T-helper 2 cell treated with Interferon-gamma antibody and Interleukin-4, amounts not matched to agents 5 μg/mL and 100 μg/mL, for 36 hours (primary cell): ENCODE measurements at regions not wholly inside any gene's neighbourhood (a gene's known extent, or its start where the extent isn't known, plus 50 kb on each side); places are given as distances from the start of the nearest gene placed in this dataset.
"Not testable (repeated sequence)": the region's sequence is repeated elsewhere in the genome, so short reads cannot be mapped to it uniquely, and the experiment has no call there.

Experiments used
- DNase-seq: peaks from one replicate; pipeline ENCODE4 v3.0.0; 2021; ENCODE audit warnings: low spot score
- H3K27ac Mint-ChIP-seq: one replicate; pipeline ENCODE4 v1.8.0; 2021; ENCODE audit warnings: mild to moderate bottlenecking, mixed read lengths
- H3K27me3 Mint-ChIP-seq: one replicate; pipeline ENCODE4 v1.8.0; 2021; ENCODE audit warnings: low read depth, mixed read lengths
- H3K36me3 Mint-ChIP-seq: one replicate; pipeline ENCODE4 v1.8.0; 2021; ENCODE audit warnings: low read depth, mixed read lengths
- H3K4me1 Mint-ChIP-seq: one replicate; pipeline ENCODE4 v1.8.0; 2021; ENCODE audit warnings: low read depth, mixed read lengths
- H3K4me3 Mint-ChIP-seq: one replicate; pipeline ENCODE4 v1.8.0; 2022; ENCODE audit warnings: mild to moderate bottlenecking, moderate library complexity, mixed read lengths
- H3K9me3 Mint-ChIP-seq: one replicate; pipeline ENCODE4 v1.8.0; 2021; ENCODE audit warnings: mixed read lengths

GRCh38 chr4:127512672-127513071, 120.1 kb upstream of the INTU start:
- not testable (repeated sequence) for H3K4me1 Mint-ChIP-seq, H3K27me3 Mint-ChIP-seq, H3K4me3 Mint-ChIP-seq, H3K27ac Mint-ChIP-seq, H3K36me3 Mint-ChIP-seq, DNase-seq, H3K9me3 Mint-ChIP-seq

DNA sequence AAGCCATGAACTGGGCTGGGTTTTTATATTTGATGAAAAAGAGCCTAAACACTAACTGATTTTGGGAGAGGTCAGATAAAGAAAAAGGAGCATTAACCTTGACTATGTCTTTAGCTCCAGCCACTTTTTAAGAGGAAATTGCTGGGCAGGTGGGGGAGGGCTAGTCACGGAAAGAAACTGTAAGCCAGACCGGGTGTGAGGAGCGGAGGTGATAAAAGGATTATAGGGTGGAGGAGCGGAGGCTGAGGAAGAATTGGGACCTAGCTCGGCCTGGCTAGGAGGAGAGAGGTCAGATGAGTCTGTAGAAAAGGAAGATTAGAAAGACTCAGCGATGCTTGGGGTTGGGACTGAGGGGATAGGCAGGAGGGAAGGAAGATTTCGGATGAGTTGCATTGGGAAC, 117.5 kb upstream of the INTU start:
- not testable (repeated sequence) for H3K27ac Mint-ChIP-seq, H3K4me1 Mint-ChIP-seq, DNase-seq, H3K36me3 Mint-ChIP-seq, H3K4me3 Mint-ChIP-seq, H3K27me3 Mint-ChIP-seq, H3K9me3 Mint-ChIP-seq

DNA sequence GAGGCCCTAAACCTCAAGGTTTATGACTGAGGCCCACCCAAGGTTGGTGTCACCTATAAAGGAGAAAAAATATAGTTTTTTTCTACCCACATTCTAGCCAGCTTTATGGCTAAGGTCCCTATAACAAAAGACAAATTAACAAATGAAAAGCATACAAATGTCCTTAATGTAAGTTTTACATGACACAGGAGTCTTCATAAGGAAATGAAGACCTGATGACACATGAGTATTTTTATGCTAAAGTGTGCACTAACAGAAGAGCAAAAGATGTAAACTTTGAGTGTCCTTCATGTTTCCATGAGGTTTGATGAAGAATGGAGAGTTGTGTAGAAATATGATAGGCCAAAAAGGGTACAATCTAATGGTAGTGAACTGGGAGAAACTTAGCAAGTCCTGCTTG, 114.7 kb upstream of the INTU start:
- Mint-ChIP-seq H3K27me3 (no peaks in the 10 kb centered on the region), H3K9me3 (no peaks in the 10 kb centered on the region), H3K27ac (no peak overlapping the region), H3K36me3 (no peaks in the 10 kb centered on the region), H3K4me1 (no peaks in the 10 kb centered on the region), H3K4me3 (no peak overlapping the region)
- no peak for DNase-seq

GRCh38 chr4:127521463-127521862, 111.3 kb upstream of the INTU start:
- no peaks in the 10 kb centered on the region for H3K36me3 Mint-ChIP-seq
- no peaks in the 10 kb centered on the region for H3K27me3 Mint-ChIP-seq
- no peak overlapping the region for H3K27ac Mint-ChIP-seq
- H3K4me3 Mint-ChIP-seq, result no peak overlapping the region
- no peaks in the 10 kb centered on the region for H3K9me3 Mint-ChIP-seq
- H3K4me1 Mint-ChIP-seq, result no peaks in the 10 kb centered on the region
- no peak for DNase-seq

- Mint-ChIP-seq H3K4me1 (no peaks in the 10 kb centered on the region), H3K4me3 (no peak overlapping the region), H3K27me3 (no peaks in the 10 kb centered on the region), H3K36me3 (no peaks in the 10 kb centered on the region), H3K9me3 (no peaks in the 10 kb centered on the region), H3K27ac (no peak overlapping the region)
- DNase-seq, result no peak
Measured at GRCh38 chr4:127523369-127523768, 109.4 kb upstream of the INTU start.

DNA sequence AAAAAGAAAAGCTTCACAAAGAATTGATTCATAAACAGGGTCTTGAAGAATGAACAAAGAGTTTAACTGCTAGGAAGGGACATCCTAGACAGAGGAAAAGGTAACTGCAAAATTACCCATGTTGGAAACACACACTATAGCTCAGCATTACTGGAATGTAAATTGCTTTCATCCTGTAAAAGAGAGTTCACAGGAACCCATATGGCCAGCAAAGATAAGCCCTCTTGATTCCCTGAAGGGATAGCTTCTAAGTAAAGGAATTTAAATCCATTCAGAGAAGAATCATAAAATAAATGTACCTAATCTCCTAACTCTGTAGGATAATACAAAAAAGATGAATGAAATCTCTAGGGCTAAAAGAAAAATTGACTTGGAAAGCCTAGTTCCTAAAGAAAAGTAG, 107.1 kb upstream of the INTU start:
- H3K27ac Mint-ChIP-seq, result no peak overlapping the region
- H3K9me3 Mint-ChIP-seq, result no peaks in the 10 kb centered on the region
- no peaks in the 10 kb centered on the region for H3K36me3 Mint-ChIP-seq
- no peak for DNase-seq
- H3K4me1 Mint-ChIP-seq, result no peaks in the 10 kb centered on the region
- no peak overlapping the region for H3K4me3 Mint-ChIP-seq
- no peaks in the 10 kb centered on the region for H3K27me3 Mint-ChIP-seq

DNA sequence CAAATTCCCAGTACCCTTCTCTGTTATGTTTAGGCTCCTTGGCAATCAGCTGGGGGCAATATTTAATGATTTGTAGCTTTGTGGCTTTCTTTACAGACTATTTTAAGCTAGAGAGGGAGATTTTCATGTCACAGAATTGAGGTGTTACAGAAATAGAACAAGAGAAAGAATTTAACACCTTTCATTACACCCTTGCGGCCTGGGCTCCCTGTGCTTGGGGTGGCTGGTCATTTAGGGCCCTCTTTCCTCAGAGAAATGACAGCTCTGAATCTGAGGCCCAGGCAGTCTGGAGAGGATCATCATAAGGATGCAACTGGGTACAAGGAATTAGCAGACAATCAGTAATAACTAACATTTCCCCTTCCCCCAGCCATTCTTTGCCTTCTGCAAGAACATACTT, 104.5 kb upstream of the INTU start:
- H3K4me3 Mint-ChIP-seq, result no peak overlapping the region
- no peak for DNase-seq
- no peak overlapping the region for H3K27ac Mint-ChIP-seq
- H3K4me1 Mint-ChIP-seq, result no peaks in the 10 kb centered on the region
- no peaks in the 10 kb centered on the region for H3K27me3 Mint-ChIP-seq
- H3K9me3 Mint-ChIP-seq, result no peaks in the 10 kb centered on the region
- no peaks in the 10 kb centered on the region for H3K36me3 Mint-ChIP-seq

GRCh38 chr4:127529879-127530278, 102.9 kb upstream of the INTU start:
- DNase-seq, H3K9me3 Mint-ChIP-seq, H3K27ac Mint-ChIP-seq, H3K36me3 Mint-ChIP-seq, H3K4me3 Mint-ChIP-seq, H3K27me3 Mint-ChIP-seq, H3K4me1 Mint-ChIP-seq: not testable (repeated sequence)

GRCh38 chr4:127533028-127533700, 99.6 kb upstream of the INTU start:
- Mint-ChIP-seq H3K4me1 (no peaks in the 10 kb centered on the region), H3K27me3 (no peaks in the 10 kb centered on the region), H3K36me3 (no peaks in the 10 kb centered on the region), H3K9me3 (no peaks in the 10 kb centered on the region), H3K27ac (no peak overlapping the region), H3K4me3 (no peak overlapping the region)
- DNase-seq, result no peak

DNA sequence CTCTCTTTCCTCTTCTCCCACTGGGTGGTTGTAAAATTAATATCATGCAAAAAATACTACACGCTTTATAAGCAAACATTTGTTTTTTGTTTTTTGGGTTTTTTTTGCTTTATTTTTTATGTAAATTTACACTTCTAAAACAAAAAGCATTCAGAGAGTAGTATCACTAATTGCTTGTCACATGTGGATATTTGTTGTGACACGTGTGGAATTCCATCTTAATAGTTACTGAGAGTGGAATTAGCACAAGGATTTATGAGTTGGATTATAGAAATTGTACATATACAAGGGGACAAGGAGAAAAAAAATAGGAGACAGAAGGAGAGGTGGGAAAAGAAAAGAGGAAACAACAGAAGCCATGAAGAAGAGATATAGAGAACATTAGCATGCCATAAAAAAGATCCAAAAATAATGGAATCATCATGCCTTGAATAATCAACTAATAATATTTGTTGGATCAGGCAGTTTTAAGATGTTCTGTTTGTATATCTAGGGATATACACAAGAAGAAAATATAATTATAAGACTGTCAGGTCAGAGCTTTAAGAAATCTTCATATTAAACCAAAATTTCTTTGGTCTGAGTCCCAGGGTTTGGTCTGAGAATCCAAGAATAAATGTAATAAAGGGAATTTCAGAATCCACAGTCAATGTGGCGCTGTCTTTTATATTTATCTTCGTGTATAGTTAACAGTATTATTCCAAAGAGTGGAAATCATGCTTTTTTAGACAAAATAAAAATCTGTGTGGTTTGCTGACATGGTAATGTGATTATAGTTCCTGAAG, 98.5 kb upstream of the INTU start:
- no peaks in the 10 kb centered on the region for H3K36me3 Mint-ChIP-seq
- no peak for DNase-seq
- H3K27ac Mint-ChIP-seq, result no peak overlapping the region
- H3K4me3 Mint-ChIP-seq, result no peak overlapping the region
- H3K27me3 Mint-ChIP-seq, result no peaks in the 10 kb centered on the region
- H3K4me1 Mint-ChIP-seq, result no peaks in the 10 kb centered on the region
- no peaks in the 10 kb centered on the region for H3K9me3 Mint-ChIP-seq

GRCh38 chr4:127538016-127538415, 94.7 kb upstream of the INTU start:
- Mint-ChIP-seq H3K36me3 (no peaks in the 10 kb centered on the region), H3K9me3 (no peaks in the 10 kb centered on the region), H3K27me3 (no peaks in the 10 kb centered on the region), H3K27ac (no peak overlapping the region), H3K4me3 (no peak overlapping the region), H3K4me1 (no peaks in the 10 kb centered on the region)
- no peak for DNase-seq

DNA sequence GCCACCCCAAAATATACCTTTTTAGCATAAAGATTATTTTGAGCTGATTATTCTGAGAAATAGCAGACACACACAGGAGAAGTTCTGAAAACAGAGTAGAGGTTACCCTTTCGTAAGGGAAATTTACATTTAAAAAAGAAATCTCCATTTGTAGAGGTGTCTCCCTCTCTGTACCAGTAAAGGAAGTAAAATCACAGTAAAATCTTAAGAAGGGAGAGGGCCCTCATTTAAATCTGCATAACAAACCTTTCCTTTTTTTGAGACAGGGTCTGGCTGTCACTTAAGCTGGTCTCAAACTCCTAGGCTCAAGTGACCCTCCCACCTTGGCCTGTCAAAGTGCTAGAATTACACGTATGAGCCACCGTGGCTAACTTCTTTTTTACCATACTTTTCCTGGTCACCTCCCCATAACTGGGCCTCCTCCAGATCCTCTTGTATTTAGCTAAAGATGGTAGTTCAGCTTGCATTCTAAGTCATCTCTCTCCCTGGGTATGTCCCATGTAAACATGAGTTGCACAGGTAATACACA, 92.2 kb upstream of the INTU start:
- H3K4me3 Mint-ChIP-seq, result no peak overlapping the region
- H3K36me3 Mint-ChIP-seq, result no peaks in the 10 kb centered on the region
- no peak for DNase-seq
- no peaks in the 10 kb centered on the region for H3K9me3 Mint-ChIP-seq
- H3K27me3 Mint-ChIP-seq, result no peaks in the 10 kb centered on the region
- H3K27ac Mint-ChIP-seq, result no peak overlapping the region
- H3K4me1 Mint-ChIP-seq, result no peaks in the 10 kb centered on the region

GRCh38 chr4:127545271-127545670, 87.5 kb upstream of the INTU start:
- no peaks in the 10 kb centered on the region for H3K36me3 Mint-ChIP-seq
- no peaks in the 10 kb centered on the region for H3K27me3 Mint-ChIP-seq
- H3K4me3 Mint-ChIP-seq, result no peak overlapping the region
- no peaks in the 10 kb centered on the region for H3K9me3 Mint-ChIP-seq
- no peaks in the 10 kb centered on the region for H3K4me1 Mint-ChIP-seq
- no peak overlapping the region for H3K27ac Mint-ChIP-seq
- no peak for DNase-seq

DNA sequence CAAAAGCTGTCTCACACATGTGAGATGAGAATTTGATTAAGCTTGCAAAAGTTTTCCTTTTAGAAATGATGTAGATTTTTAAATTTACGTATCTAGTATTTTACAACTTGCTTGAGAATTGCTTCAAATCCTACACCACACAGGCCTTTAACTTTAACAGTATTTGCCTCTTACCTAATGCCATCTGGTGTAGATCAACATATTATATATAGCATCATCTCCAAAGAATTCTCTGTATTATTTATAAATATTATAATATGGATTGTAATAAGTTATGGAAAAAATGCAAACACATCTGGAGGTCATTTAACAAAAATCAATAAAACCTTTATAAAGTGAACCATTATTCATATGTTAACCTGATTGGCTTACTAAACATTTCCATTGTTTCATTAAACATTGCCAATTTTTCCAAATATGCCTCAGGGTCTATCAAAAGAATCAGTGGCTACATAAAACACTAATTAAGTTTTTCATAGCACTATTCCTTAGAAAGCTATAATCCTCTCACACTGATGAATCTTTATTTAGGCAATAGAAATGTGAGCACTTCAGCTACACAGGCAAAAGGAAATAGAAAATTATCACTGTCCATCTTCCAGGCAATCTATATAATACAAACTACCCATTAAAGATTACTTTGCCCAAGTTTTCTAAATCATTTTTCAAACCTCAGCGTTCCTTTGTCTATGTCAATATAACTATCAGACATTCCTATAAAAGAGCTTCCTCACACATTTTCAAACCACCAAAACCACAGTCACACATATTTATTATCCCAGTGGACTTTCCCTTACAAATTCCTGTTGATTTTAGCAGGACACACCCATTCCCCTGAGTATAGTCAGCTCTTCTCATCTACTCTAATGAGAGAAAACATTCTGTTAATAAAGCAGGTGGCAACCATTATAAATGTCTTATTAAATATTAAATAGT, 83.5 kb upstream of the INTU start:
- Mint-ChIP-seq H3K36me3 (no peaks in the 10 kb centered on the region), H3K27me3 (no peaks in the 10 kb centered on the region), H3K9me3 (no peaks in the 10 kb centered on the region), H3K4me3 (no peak overlapping the region), H3K27ac (no peak overlapping the region), H3K4me1 (no peaks in the 10 kb centered on the region)
- DNase-seq, result no peak
